HUES6 (cell line): ENCODE measurements at regions not wholly inside any gene's neighbourhood (a gene's known extent, or its start where the extent isn't known, plus 50 kb on each side); places are given as distances from the start of the nearest gene placed in this dataset.

Source experiments
- H3K27ac ChIP-seq: 2 replicates; pipeline ENCODE4 v1.7.0; 2013; ENCODE audit warnings: low read depth, mild to moderate bottlenecking, low read length, inconsistent platforms
- H3K27me3 ChIP-seq: 2 replicates; pipeline ENCODE4 v1.6.1; 2013; ENCODE audit warnings: low read length; ENCODE audit not compliant: control insufficient read depth, insufficient read depth
- H3K36me3 ChIP-seq: 2 replicates; pipeline ENCODE4 v1.6.1; 2013; ENCODE audit warnings: low read length; ENCODE audit not compliant: control insufficient read depth, insufficient read depth
- H3K4me1 ChIP-seq: 2 replicates; pipeline ENCODE4 v1.6.1; 2013; ENCODE audit warnings: low read length; ENCODE audit not compliant: control insufficient read depth, insufficient read depth
- H3K4me3 ChIP-seq: 2 replicates; pipeline ENCODE4 v1.5.1; 2013; ENCODE audit warnings: low read depth, low read length
- H3K9ac ChIP-seq: one replicate; pipeline ENCODE4 v1.6.1; 2013; ENCODE audit warnings: mild to moderate bottlenecking, low read length
- H3K9me3 ChIP-seq: 2 replicates; pipeline ENCODE4 v1.6.1; 2013; ENCODE audit warnings: low read depth, low read length; ENCODE audit not compliant: control insufficient read depth, insufficient read depth

DNA sequence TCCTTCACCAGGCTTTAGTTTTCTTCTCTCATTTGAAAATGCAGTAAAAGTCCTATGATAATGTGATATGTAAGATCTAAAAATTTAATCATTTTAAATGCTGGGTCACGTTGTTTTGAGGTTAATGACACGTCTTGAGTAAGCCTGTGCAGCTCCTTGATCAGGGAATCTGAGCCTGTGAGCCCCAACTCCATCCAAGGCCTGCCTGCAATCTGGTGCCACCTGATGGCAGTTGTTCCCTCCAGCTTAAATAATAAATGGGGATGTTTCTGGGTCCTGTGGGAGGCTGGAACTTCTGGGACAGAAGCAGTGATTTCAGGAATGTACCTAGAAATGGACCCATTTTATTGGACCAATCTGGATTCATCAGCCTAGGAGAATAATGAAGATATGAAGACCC, 455.4 kb upstream of the ADGRL3 start:
- Histone ChIP-seq H3K9me3 (no peaks in the 10 kb centered on the region), H3K27me3 (no peaks in the 10 kb centered on the region), H3K36me3 (no peaks in the 10 kb centered on the region), H3K4me3 (no peak overlapping the region), H3K27ac (no peak overlapping the region), H3K9ac (no peak overlapping the region), H3K4me1 (no peaks in the 10 kb centered on the region)

DNA sequence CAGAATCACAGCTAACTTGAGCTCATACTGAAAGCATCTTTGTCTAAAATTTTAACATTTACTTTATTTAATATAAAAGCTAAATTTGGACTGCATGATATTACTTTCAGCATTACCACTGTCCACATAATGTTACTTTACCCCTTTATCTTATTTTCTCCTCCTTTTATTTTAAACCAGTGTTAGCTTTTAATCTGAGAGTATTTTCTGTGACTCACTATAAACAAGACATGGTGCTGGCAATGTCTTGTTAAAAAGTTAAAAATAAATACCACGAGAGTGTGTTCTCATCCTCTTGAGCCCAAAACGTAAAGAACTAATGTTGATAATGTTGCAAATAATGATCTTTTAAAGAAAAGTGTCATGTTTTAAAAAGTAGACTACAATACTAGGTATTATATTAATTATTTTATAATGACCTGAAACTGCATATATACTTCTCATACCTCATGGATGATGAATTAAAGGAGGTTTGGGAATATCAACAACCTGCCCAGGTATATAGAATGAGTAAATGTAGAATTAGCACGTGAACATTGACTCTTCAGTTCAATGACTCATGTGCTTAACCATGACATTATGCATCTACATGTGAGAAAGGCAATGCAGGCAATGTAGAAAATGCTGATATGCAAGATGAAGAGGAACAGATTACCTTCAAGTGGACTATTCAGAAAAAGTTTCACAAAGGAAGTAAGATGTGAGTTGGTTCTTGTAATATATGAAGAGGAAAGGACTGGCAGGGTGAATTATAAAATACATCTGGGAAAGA, 454.1 kb upstream of the ADGRL3 start:
- no peak overlapping the region for H3K4me3 ChIP-seq
- H3K4me1 ChIP-seq, result no peaks in the 10 kb centered on the region
- no peaks in the 10 kb centered on the region for H3K9me3 ChIP-seq
- no peaks in the 10 kb centered on the region for H3K27me3 ChIP-seq
- H3K9ac ChIP-seq, result no peak overlapping the region
- no peak overlapping the region for H3K27ac ChIP-seq
- no peaks in the 10 kb centered on the region for H3K36me3 ChIP-seq

DNA sequence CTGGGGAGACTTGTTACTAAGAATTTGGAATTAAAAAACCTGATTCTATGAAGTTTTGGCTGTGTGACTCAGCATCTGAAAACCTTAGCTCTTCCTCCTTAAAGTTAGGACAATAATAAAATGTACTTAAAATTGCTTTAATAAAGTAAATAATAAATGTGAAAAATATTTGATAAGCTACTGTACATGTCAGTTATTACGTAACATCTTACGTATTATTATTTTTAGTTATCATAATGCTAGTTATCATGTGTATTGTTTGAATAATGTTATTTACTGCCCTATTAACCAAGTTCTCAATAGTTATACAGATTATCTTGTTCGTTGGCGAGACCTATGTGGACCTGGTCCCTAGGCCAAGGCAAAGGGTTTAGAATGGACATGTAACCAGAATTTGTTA, 449.2 kb upstream of the ADGRL3 start:
- Histone ChIP-seq H3K36me3 (no peaks in the 10 kb centered on the region), H3K4me1 (no peaks in the 10 kb centered on the region), H3K9ac (no peak overlapping the region), H3K9me3 (no peaks in the 10 kb centered on the region), H3K4me3 (no peak overlapping the region), H3K27ac (no peak overlapping the region), H3K27me3 (no peaks in the 10 kb centered on the region)

DNA sequence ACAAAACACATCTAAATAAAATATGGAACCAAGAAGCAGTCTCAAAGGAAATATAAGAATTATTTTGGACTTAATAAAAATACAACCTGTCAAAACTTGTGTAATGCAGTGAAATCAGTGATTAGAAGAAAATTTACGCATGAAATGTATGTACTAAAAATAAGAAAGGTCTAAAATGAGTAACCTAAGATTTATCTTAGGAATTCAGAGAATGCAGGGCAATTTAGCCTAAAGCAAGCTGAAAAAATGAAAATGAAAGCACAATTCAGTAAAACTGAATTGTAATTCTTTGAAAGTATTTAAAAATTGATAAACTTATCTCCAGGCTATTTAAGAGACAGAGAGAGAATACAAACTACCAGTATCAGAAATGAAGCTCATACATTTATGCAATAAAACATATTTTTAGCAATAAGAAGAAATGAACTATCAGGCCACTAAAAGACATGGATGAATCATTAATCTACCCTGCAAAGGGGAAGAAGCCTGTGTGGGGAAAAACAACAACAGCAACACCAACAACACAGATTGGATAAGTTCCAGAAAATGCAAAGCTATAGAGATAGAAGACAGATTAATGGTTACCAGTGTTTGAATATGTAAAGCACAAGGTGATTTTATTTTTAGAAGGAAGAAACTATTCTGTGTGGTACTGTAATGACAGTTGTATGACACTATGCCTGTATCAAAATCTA, 442.0 kb upstream of the ADGRL3 start:
- Histone ChIP-seq H3K9ac (no peak overlapping the region), H3K4me1 (no peaks in the 10 kb centered on the region), H3K4me3 (no peak overlapping the region), H3K9me3 (peaks cover 15% of the 10 kb centered on the region), H3K36me3 (no peaks in the 10 kb centered on the region), H3K27me3 (no peaks in the 10 kb centered on the region), H3K27ac (no peak overlapping the region)

DNA sequence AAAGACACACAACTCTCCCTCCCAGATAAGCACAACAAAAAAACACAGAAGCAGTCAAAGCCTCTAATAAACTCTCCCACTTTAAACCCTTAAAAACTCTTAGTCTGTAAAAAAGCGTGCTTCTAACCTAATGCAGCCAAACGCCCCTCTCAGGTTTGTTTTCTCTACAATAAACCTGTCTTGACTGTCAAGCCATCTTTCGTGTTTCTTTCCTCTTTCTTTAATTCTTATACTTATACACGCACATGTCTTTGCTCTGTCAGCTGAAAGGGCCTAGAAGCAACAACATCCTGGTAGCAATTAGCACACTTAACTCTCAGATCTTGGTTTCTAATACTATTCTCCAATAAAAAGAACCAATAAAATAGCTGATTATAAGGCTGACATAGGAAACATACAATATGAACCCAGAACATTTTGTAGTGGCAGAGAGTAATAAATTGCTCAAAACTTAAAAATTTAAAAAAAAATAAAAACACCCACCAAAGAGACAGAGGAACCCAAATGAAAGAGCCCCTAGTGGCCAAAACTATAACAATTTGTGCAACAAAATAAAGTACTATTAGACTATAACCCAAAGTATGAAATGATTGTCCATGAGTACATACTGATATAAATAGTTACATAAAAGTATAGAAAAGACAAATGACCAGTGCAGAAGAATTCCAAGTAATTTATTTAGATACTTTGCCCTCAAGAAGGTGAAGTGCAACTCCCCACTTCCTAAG, 440.4 kb upstream of the ADGRL3 start:
- H3K27me3 ChIP-seq, result no peaks in the 10 kb centered on the region
- peaks cover 15% of the 10 kb centered on the region for H3K9me3 ChIP-seq
- H3K9ac ChIP-seq, result no peak overlapping the region
- no peaks in the 10 kb centered on the region for H3K36me3 ChIP-seq
- no peaks in the 10 kb centered on the region for H3K4me1 ChIP-seq
- no peak overlapping the region for H3K27ac ChIP-seq
- H3K4me3 ChIP-seq, result no peak overlapping the region

DNA sequence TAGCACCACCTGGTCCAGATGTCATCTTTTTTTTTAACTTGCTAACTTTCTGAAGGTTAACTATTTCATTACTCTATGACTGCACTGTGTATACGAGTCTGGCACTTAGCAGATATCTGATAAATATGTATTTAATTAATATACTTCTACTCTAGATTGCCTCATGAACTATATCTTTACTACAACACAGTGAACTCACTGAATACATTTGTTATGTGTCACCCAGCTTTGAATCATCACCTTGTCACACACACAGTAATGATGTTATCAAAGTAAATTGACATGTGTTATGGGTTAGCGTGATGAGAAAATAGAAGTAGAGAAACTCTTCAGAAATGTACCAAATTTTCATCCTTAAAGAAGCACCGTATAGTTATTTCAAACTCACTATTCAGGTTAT, 419.3 kb upstream of the ADGRL3 start:
- Histone ChIP-seq H3K9me3 (no peaks in the 10 kb centered on the region), H3K27me3 (no peaks in the 10 kb centered on the region), H3K9ac (no peak overlapping the region), H3K27ac (no peak overlapping the region), H3K4me1 (no peaks in the 10 kb centered on the region), H3K4me3 (no peak overlapping the region), H3K36me3 (no peaks in the 10 kb centered on the region)

DNA sequence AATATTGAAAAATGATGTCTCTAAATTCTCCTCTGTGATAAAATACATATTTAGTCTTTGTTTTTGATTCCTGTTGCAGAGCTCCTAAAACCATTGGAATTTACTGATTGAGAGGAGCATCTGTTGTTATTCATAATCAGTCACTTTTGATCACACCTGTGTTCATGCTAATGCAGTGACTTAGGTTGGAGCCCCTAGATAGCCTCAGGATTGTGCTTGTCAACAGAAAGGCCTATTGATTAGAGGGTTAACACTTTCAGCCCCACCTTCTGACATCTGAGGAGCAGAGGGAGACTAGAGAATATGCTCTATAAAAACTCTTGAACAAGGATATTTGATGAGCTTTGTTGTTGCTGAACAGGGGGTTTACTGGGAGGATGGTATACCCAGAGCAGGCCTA, 409.5 kb upstream of the ADGRL3 start:
- Histone ChIP-seq H3K4me1 (no peaks in the 10 kb centered on the region), H3K36me3 (no peaks in the 10 kb centered on the region), H3K9ac (no peak overlapping the region), H3K27me3 (no peaks in the 10 kb centered on the region), H3K4me3 (no peak overlapping the region), H3K9me3 (no peaks in the 10 kb centered on the region), H3K27ac (no peak overlapping the region)

DNA sequence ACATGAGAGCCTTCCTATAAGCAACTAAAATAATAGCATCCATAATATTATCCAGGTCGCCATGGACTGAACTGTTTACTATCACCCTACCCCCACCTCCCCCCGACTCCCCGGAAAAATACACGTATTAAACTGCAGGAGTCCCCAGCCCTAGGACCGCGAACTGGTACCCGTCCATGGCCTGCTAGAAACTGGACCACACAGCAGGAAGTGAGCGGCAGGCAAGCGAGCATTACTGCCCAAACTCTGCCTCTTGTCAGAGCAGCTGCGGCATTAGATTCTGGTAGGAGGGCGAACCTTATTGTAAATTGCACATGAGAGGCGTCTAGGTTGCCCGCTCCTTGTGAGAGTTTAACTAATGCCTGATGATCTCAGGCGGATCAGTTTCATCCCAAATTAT, 405.8 kb upstream of the ADGRL3 start:
- no peak overlapping the region for H3K4me3 ChIP-seq
- H3K27me3 ChIP-seq, result no peaks in the 10 kb centered on the region
- H3K4me1 ChIP-seq, result no peaks in the 10 kb centered on the region
- H3K27ac ChIP-seq, result no peak overlapping the region
- H3K9me3 ChIP-seq, result no peaks in the 10 kb centered on the region
- no peaks in the 10 kb centered on the region for H3K36me3 ChIP-seq
- no peak overlapping the region for H3K9ac ChIP-seq

DNA sequence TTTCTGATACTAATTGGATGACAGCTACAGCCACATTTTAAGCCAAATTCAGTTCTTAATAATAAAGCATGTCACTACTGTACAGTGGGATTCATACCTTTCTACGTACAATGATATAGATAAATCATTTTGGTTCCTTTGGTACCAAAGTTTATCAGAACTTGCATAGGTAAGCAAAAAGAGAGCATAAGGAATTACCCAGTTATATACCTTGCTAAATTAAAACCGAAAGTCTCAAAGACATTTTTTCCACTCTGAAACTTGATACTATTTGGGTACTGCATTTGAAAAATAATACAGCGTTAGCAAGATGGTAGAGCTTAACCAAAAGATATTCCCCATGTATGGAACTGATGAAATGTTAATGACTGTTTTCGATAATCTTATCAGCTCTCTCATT, 400.9 kb upstream of the ADGRL3 start:
- Histone ChIP-seq H3K36me3 (no peaks in the 10 kb centered on the region), H3K4me1 (no peaks in the 10 kb centered on the region), H3K27ac (no peak overlapping the region), H3K27me3 (no peaks in the 10 kb centered on the region), H3K4me3 (no peak overlapping the region), H3K9me3 (no peaks in the 10 kb centered on the region), H3K9ac (no peak overlapping the region)

DNA sequence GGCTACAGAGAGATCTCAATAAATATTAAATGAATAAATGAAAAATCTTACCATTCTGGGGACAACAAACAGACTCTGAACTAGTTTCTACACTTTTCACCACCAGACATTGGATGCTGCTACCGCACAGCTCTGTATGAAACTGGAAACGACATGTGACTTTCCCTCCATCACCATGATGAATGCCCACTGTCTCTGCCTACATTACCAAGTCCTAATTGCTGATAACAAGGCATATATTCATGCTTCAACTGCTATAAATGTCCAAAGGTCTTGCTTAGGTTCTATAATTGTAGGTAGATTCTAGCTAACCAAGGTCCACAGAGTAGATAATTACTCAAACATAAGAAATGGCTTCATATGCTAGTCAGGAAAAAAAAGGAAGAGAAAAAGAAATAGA, 399.4 kb upstream of the ADGRL3 start:
- Histone ChIP-seq H3K9me3 (no peaks in the 10 kb centered on the region), H3K27ac (no peak overlapping the region), H3K27me3 (no peaks in the 10 kb centered on the region), H3K4me1 (no peaks in the 10 kb centered on the region), H3K9ac (no peak overlapping the region), H3K36me3 (no peaks in the 10 kb centered on the region), H3K4me3 (no peak overlapping the region)
